Activated CD4-positive, alpha-beta T cell treated with anti-CD3 and anti-CD28 coated beads, Interleukin-2, amount 10 ng/mL, durations not matched to agents 7 days and 5 days (primary cell): ENCODE measurements at regions not wholly inside any gene's neighbourhood (a gene's known extent, or its start where the extent isn't known, plus 50 kb on each side); places are given as distances from the start of the nearest gene placed in this dataset.

Experiments used
- CTCF ChIA-PET: fragments of 350-600 bp; sonication (Branson Sonifier 250); formaldehyde crosslinking; loops from one replicate; lab custom pipeline; 2021; ENCODE audit warnings: antibody characterized with exemption; lab: Charles Lee
- POLR2A ChIA-PET: fragments of 350-600 bp; sonication (Branson Sonifier 250); formaldehyde crosslinking; loops from one replicate; lab custom pipeline; 2021; ENCODE audit warnings: antibody characterized with exemption; lab: Charles Lee
- DNase-seq: peaks from one replicate; pipeline ENCODE4 v3.0.0-alpha.2; 2020
- H3K27ac Mint-ChIP-seq: one replicate; pipeline ENCODE4 v1.8.0; 2021; ENCODE audit warnings: mild to moderate bottlenecking, moderate library complexity, mixed read lengths
- H3K27me3 Mint-ChIP-seq: one replicate; pipeline ENCODE4 v1.8.0; 2021; ENCODE audit warnings: mixed read lengths
- H3K36me3 Mint-ChIP-seq: one replicate; pipeline ENCODE4 v1.8.0; 2021; ENCODE audit warnings: low read depth, mixed read lengths
- H3K4me1 Mint-ChIP-seq: one replicate; pipeline ENCODE4 v1.8.0; 2021; ENCODE audit warnings: mixed read lengths
- H3K4me3 Mint-ChIP-seq: one replicate; pipeline ENCODE4 v1.8.0; 2021; ENCODE audit warnings: mild to moderate bottlenecking, moderate library complexity, mixed read lengths
- H3K9me3 Mint-ChIP-seq: one replicate; pipeline ENCODE4 v1.8.0; 2021; ENCODE audit warnings: mixed read lengths

DNA sequence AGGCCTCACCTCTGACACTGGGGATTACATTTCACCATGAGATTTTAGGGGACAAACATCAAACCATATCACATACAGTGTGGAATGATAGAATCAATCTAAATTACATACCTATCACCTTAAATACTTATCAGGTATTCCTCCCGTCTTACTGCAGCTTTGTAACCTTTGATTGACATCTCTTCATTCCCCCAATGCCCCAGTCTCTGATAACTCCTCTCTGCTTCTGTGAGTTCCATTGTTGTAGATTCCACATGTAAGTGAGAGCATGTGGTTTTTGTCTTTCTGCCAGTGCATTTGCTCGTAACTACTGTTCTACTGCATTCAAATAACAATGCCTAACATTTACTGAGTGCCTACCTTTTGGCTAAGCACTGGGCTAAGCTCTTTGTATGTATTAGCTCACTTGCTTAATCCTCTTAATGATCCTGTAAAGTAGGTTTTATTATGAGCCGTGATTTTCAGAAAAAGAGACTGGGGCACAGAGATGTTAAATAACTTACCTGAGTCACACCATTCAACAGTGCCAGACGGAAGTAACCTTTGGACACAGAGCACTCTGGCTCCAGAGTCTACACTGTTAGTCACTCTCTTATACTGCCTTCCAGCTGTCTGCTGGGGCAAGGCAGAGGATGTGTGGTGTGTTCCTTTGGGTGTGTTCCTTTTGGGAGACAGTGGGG is 63.7 kb upstream of the ESX1 start:
- H3K36me3 Mint-ChIP-seq, result no peaks in the 10 kb centered on the region
- DNase-seq, result no peak
- POLR2A ChIA-PET, result no interaction called here
- CTCF ChIA-PET, result no interaction called here
- no peak overlapping the region for H3K27ac Mint-ChIP-seq
- H3K4me1 Mint-ChIP-seq, result no peaks in the 10 kb centered on the region
- no peaks in the 10 kb centered on the region for H3K9me3 Mint-ChIP-seq
- H3K4me3 Mint-ChIP-seq, result no peak overlapping the region
- H3K27me3 Mint-ChIP-seq, result no peaks in the 10 kb centered on the region

GRCh38 chrX:104316739-104317138 is 62.0 kb upstream of the ESX1 start:
- H3K9me3 Mint-ChIP-seq, result no peaks in the 10 kb centered on the region
- no peak for DNase-seq
- POLR2A ChIA-PET, result no interaction called here

DNA sequence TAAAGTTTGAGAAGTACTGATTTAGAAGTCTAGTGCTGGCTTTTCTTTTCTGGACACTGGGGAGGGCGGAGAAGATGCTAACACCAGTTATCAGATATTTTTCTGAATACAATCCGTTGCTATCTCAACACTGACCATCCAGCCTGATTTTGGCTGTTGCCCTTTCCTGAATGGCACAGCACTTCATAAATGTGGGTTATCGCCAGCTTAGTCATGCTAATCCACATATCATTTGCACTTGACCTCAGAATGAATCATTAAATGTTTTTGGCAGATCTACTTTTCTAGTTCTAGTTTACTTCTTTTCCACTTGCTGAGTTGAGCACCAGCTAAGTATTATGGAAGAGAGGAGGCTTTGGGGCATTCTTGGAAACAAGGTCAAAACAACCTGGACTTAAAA is 60.8 kb upstream of the ESX1 start:
- no peak overlapping the region for H3K4me3 Mint-ChIP-seq
- H3K4me1 Mint-ChIP-seq, result no peaks in the 10 kb centered on the region
- no peaks in the 10 kb centered on the region for H3K36me3 Mint-ChIP-seq
- H3K27me3 Mint-ChIP-seq, result no peaks in the 10 kb centered on the region
- no peak overlapping the region for H3K27ac Mint-ChIP-seq
- ChIA-PET POLR2A (no interaction called here), CTCF (no interaction called here)
- no peak for DNase-seq
- H3K9me3 Mint-ChIP-seq, result no peaks in the 10 kb centered on the region

More at GRCh38 chrX:104316739-104317138, 62.0 kb upstream of the ESX1 start:
- Mint-ChIP-seq H3K4me1 (no peaks in the 10 kb centered on the region), H3K27ac (no peak overlapping the region), H3K36me3 (no peaks in the 10 kb centered on the region), H3K4me3 (no peak overlapping the region), H3K27me3 (no peaks in the 10 kb centered on the region)
- CTCF ChIA-PET, result no interaction called here

- H3K9me3 Mint-ChIP-seq, result no peaks in the 10 kb centered on the region
- no peak for DNase-seq
- CTCF ChIA-PET, result no interaction called here
These were observed 56.0 kb upstream of the ESX1 start for GRCh38 chrX:104310657-104311254.

DNA sequence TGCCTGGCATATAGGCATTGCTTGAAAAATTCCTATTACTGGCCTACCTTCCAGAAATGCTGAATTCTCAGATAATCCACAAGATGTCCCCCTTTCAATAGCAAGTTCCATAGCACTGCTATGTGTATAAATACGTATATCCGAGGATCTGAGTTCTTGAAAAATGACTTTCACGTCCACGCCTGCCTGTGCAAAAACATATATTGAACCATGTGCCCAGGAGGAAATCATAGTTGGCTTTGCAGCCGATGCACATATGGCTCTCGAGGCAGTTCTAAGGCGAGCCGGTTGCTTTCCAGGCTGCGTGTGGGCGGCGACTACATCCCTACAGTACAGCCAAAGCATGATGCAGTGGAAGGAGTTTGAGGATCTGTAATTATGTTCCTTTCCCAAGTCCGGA is 55.4 kb upstream of the ESX1 start:
- Mint-ChIP-seq H3K4me1 (no peaks in the 10 kb centered on the region), H3K27me3 (no peaks in the 10 kb centered on the region), H3K36me3 (no peaks in the 10 kb centered on the region), H3K4me3 (no peak overlapping the region), H3K27ac (no peak overlapping the region), H3K9me3 (no peaks in the 10 kb centered on the region)
- ChIA-PET CTCF (no interaction called here), POLR2A (no interaction called here)
- no peak for DNase-seq

More at GRCh38 chrX:104310657-104311254, 56.0 kb upstream of the ESX1 start:
- POLR2A ChIA-PET, result no interaction called here
- no peak overlapping the region for H3K4me3 Mint-ChIP-seq
- no peaks in the 10 kb centered on the region for H3K27me3 Mint-ChIP-seq
- H3K27ac Mint-ChIP-seq, result no peak overlapping the region
- H3K4me1 Mint-ChIP-seq, result no peaks in the 10 kb centered on the region
- no peaks in the 10 kb centered on the region for H3K36me3 Mint-ChIP-seq

DNA sequence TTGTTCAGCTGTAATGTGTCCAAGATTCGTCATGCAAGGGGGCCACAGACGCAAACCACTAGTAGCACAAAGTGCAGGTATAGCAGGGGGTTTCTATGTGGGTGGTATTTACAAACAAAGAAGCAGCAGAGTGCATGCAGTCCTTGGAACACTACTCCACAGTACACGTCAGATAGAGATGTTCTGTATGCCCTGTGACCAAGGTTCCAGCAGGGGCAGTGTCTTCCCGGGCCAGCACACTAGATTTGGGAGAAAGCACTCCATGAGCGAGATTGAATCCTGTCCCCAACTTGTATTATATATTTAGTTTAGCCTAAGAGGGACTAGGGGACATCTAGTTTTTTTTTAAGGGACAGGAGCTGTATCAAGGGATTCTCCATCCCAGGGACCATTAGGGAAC is 54.4 kb upstream of the ESX1 start:
- CTCF ChIA-PET, result no interaction called here
- Mint-ChIP-seq H3K27ac (no peak overlapping the region), H3K4me1 (no peaks in the 10 kb centered on the region)

GRCh38 chrX:104307341-104307740 is 52.6 kb upstream of the ESX1 start:
- DNase-seq, result no peak
- Mint-ChIP-seq H3K9me3 (no peaks in the 10 kb centered on the region), H3K4me3 (no peak overlapping the region), H3K36me3 (no peaks in the 10 kb centered on the region), H3K4me1 (no peaks in the 10 kb centered on the region), H3K27ac (no peak overlapping the region), H3K27me3 (no peaks in the 10 kb centered on the region)
- POLR2A ChIA-PET, result no interaction called here
- CTCF ChIA-PET, result no interaction called here

More for the DNA sequence above, 54.4 kb upstream of the ESX1 start:
- POLR2A ChIA-PET, result no interaction called here
- Mint-ChIP-seq H3K27me3 (no peaks in the 10 kb centered on the region), H3K36me3 (no peaks in the 10 kb centered on the region), H3K9me3 (no peaks in the 10 kb centered on the region), H3K4me3 (no peak overlapping the region)
- no peak for DNase-seq

DNA sequence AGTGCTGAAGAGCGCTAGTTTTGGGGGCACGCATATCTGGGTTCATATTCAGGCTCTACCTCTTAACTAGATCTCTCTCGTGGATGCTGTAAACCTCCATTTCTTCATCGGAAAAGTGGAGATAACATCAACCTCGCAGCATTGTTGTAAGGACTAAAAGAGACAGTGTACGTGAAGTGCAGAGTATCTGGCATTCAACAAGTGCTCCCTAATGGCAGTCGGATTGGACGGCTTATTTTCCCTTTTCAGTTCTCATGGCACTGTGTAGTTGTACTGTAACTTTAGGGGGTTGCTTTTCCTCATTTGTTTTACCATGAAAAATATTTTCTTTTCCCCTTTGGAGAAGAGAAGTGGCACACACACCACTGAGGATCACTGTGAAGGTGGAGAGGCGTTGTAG is 51.4 kb upstream of the ESX1 start:
- Mint-ChIP-seq H3K4me3 (no peak overlapping the region), H3K36me3 (no peaks in the 10 kb centered on the region), H3K4me1 (no peaks in the 10 kb centered on the region), H3K27me3 (no peaks in the 10 kb centered on the region), H3K27ac (no peak overlapping the region), H3K9me3 (no peaks in the 10 kb centered on the region)
- CTCF ChIA-PET, result no interaction called here
- no peak for DNase-seq
- POLR2A ChIA-PET, result no interaction called here
